ENCODE measurements at regions not wholly inside any gene's neighbourhood (a gene's known extent, or its start where the extent isn't known, plus 50 kb on each side); places are given as distances from the start of the nearest gene placed in this dataset.

DNA sequence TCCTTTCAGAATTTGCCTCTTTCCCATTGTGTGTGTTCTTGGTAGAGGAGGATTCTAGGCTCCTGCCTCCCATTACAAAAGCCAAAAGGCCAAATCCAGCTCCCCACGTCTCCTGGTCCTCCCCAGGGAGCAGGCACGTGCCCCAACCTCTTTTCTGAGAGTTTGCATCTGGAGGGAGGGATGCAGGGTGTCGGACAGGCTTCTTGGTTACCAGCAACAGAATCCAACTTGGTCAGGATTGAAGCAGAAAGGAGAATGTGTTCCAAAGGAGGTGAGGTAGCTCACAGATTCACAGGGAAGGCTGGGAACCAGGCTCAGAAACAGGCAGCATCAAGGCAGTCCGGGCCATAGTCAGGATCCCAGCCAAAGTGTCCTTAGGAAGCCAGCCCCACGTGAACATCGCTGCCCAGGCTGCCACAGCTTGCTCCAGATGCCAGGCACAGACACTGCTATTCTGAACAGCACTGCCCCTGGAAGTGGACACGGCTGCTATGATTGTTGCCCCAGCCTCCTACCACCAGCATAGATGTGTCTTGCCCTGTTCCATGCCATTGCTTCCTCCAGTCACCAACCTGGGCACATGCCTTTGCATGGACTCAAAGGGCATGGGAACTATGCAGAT lies 264.2 kb upstream of the ZMIZ1 start:
- Histone ChIP-seq H3K27me3 (ENCODE audit: insufficient read depth, insufficient read length) (peaks cover 30% of the 10 kb centered on the region), H3K4me3 (ENCODE audit: insufficient read length, low read depth) (no peak overlapping the region), H3K9ac (ENCODE audit: insufficient read length, low read depth) (no peak overlapping the region), H3K36me3 (ENCODE audit: insufficient read depth, insufficient read length, low read length) (no peaks in the 10 kb centered on the region), H3K9me3 (ENCODE audit: insufficient read depth, low read length) (no peaks in the 10 kb centered on the region), H3K4me1 (ENCODE audit: insufficient read depth, insufficient read length) (peaks cover 2% of the 10 kb centered on the region)
- DNase-seq (ENCODE audit: low read depth, low spot score), result no peak
- TF ChIP-seq ZNF274 (IDR thresholded peaks at IDR 0.05; ENCODE audit: low read depth, low read length), result no peak
- no peak for TF ChIP-seq SUZ12 (IDR thresholded peaks at IDR 0.05; ENCODE audit: extremely low read depth, insufficient read depth, insufficient read length)
- TF ChIP-seq YY1 (IDR thresholded peaks at IDR 0.05; ENCODE audit: insufficient read depth, insufficient read length), result no peak

DNA sequence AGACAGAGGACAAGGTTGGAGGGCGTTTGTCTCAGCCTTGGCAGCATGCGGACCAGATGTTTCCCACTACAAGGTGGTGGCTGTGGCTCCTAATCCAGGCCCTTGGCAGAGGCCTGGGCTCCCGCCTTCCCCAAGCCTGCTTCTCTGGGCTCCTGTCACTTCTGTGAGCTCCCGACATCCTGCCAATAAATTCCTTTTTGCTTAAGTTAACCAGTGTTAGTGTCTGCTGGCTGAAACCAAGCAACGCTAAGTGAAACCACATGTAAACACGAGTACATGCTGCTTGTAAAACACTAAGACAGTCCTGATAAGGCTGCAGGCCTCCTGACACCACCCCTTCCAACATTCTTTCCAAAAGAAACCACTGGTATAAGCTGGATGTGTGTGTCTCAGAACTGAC lies 263.6 kb upstream of the ZMIZ1 start:
- Histone ChIP-seq H3K4me1 (ENCODE audit: insufficient read depth, insufficient read length) (peaks cover 2% of the 10 kb centered on the region), H3K9ac (ENCODE audit: insufficient read length, low read depth) (no peak overlapping the region), H3K4me3 (ENCODE audit: insufficient read length, low read depth) (no peak overlapping the region), H3K27me3 (ENCODE audit: insufficient read depth, insufficient read length) (peaks cover 24% of the 10 kb centered on the region), H3K9me3 (ENCODE audit: insufficient read depth, low read length) (no peaks in the 10 kb centered on the region), H3K36me3 (ENCODE audit: insufficient read depth, insufficient read length, low read length) (no peaks in the 10 kb centered on the region)
- TF ChIP-seq SUZ12 (IDR thresholded peaks at IDR 0.05; ENCODE audit: extremely low read depth, insufficient read depth, insufficient read length), result no peak
- no peak for TF ChIP-seq ZNF274 (IDR thresholded peaks at IDR 0.05; ENCODE audit: low read depth, low read length)
- no peak for TF ChIP-seq YY1 (IDR thresholded peaks at IDR 0.05; ENCODE audit: insufficient read depth, insufficient read length)
- no peak for DNase-seq (ENCODE audit: low read depth, low spot score)

GRCh38 chr10:78806681-78807221 lies 262.0 kb upstream of the ZMIZ1 start:
- H3K4me3 ChIP-seq (ENCODE audit: insufficient read length, low read depth), result no peak overlapping the region
- no peak for TF ChIP-seq SUZ12 (IDR thresholded peaks at IDR 0.05; ENCODE audit: extremely low read depth, insufficient read depth, insufficient read length)
- TF ChIP-seq YY1 (IDR thresholded peaks at IDR 0.05; ENCODE audit: insufficient read depth, insufficient read length), result no peak
- TF ChIP-seq ZNF274 (IDR thresholded peaks at IDR 0.05; ENCODE audit: low read depth, low read length), result no peak
- no peaks in the 10 kb centered on the region for H3K36me3 ChIP-seq (ENCODE audit: insufficient read depth, insufficient read length, low read length)
- DNase-seq (ENCODE audit: low read depth, low spot score), result no peak
- H3K9ac ChIP-seq (ENCODE audit: insufficient read length, low read depth), result no peak overlapping the region
- peaks cover 26% of the 10 kb centered on the region for H3K27me3 ChIP-seq (ENCODE audit: insufficient read depth, insufficient read length)
- peaks cover 2% of the 10 kb centered on the region for H3K4me1 ChIP-seq (ENCODE audit: insufficient read depth, insufficient read length)
- H3K9me3 ChIP-seq (ENCODE audit: insufficient read depth, low read length), result no peaks in the 10 kb centered on the region

DNA sequence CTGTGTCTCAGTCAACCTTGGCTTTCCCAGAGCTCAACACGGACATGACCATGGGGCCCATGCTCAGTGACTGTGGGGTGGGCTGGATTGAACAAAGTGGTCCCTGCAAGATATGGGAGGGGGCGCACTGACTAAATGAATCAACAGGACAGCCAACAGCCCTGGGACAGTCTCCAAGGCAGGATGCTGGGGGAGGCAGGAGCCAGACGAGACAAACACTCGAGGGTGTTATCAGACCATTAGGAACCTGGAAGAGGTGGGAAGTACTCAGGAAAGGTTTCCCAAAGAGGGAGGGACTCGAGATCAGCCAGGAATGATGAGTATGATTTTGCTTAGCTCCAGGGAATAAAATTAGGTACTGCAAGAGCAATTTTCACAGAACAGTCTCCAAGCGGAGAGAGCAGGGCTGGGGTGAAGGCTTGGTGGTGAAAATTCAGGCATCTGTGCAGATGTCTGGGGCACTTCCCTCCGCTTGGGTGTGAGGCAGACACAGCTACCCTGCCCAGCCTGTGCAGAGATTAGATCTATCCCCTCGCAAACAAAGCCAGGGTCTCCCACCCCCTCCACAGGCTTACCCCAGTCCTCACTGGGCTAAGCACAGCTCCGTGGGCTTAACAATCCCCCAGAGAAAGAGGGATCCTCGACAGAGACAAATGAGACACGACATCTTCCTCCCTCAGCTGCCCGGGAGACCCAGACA lies 261.1 kb upstream of the ZMIZ1 start:
- Histone ChIP-seq H3K9me3 (ENCODE audit: insufficient read depth, low read length) (no peaks in the 10 kb centered on the region), H3K27me3 (ENCODE audit: insufficient read depth, insufficient read length) (peaks cover 24% of the 10 kb centered on the region), H3K9ac (ENCODE audit: insufficient read length, low read depth) (no peak overlapping the region), H3K4me1 (ENCODE audit: insufficient read depth, insufficient read length) (peaks cover 2% of the 10 kb centered on the region), H3K4me3 (ENCODE audit: insufficient read length, low read depth) (no peak overlapping the region), H3K36me3 (ENCODE audit: insufficient read depth, insufficient read length, low read length) (no peaks in the 10 kb centered on the region)
- TF ChIP-seq ZNF274 (IDR thresholded peaks at IDR 0.05; ENCODE audit: low read depth, low read length) (no peak), SUZ12 (IDR thresholded peaks at IDR 0.05; ENCODE audit: extremely low read depth, insufficient read depth, insufficient read length) (no peak), YY1 (IDR thresholded peaks at IDR 0.05; ENCODE audit: insufficient read depth, insufficient read length) (no peak)
- no peak for DNase-seq (ENCODE audit: low read depth, low spot score)

DNA sequence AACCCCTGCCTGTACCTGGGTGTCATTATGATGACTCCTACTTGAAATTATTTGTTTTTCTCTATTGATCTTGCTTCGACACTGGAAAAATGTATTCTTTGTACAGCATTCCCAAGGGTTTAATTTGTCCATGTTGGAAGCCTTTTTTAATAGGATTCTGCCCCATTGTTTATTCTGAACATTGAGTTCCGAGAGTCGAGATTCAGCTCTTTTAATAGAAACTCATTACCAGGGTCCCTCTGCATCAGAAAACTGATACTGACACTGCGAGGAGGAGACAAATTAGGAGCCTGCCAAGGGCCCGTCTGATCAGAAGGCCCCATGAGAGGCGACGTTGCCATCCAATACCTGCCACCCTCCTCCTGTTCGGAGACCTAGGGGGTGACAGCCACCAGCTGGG lies 260.5 kb upstream of the ZMIZ1 start:
- no peaks in the 10 kb centered on the region for H3K9me3 ChIP-seq (ENCODE audit: insufficient read depth, low read length)
- no peak for DNase-seq (ENCODE audit: low read depth, low spot score)

DNA sequence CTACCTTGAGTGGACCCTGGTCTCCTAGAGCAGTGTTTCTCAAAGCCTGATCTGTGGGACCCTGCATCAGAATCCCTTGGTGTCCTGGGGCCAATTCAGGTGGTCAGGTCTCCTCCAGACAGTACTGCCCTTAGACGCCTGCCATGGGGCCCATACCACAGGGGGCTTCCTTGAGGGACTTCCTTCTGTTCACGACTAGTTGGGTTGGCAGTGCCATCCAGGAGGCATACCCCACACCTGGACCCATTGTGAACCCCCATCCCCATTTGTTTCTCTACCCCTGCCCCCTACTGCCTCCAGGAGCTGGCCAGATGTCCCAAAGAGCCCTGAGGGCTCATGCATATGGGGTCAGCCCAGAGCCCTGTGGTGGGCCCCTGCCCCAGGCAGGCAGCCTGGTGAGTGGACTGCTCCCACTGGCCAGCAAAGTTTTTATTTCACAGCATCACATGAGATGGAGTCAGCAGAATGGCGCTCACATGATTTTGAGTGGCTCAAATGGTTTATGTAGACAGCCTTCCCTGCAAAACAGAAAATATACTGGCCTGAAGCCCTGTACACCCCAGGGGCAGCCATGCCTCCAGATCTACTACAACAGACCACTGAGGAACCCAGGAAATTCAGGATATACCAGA lies 259.9 kb upstream of the ZMIZ1 start:
- H3K4me3 ChIP-seq (ENCODE audit: insufficient read length, low read depth), result no peak overlapping the region
- H3K9ac ChIP-seq (ENCODE audit: insufficient read length, low read depth), result no peak overlapping the region
- peaks cover 25% of the 10 kb centered on the region for H3K27me3 ChIP-seq (ENCODE audit: insufficient read depth, insufficient read length)
- H3K36me3 ChIP-seq (ENCODE audit: insufficient read depth, insufficient read length, low read length), result no peaks in the 10 kb centered on the region
- peaks cover 2% of the 10 kb centered on the region for H3K4me1 ChIP-seq (ENCODE audit: insufficient read depth, insufficient read length)
- DNase-seq (ENCODE audit: low read depth, low spot score), result no peak
- H3K9me3 ChIP-seq (ENCODE audit: insufficient read depth, low read length), result no peaks in the 10 kb centered on the region
- TF ChIP-seq SUZ12 (IDR thresholded peaks at IDR 0.05; ENCODE audit: extremely low read depth, insufficient read depth, insufficient read length) (no peak), YY1 (IDR thresholded peaks at IDR 0.05; ENCODE audit: insufficient read depth, insufficient read length) (no peak), ZNF274 (IDR thresholded peaks at IDR 0.05; ENCODE audit: low read depth, low read length) (no peak)

More for the DNA sequence above, 260.5 kb upstream of the ZMIZ1 start:
- Histone ChIP-seq H3K27me3 (ENCODE audit: insufficient read depth, insufficient read length) (peaks cover 28% of the 10 kb centered on the region), H3K36me3 (ENCODE audit: insufficient read depth, insufficient read length, low read length) (no peaks in the 10 kb centered on the region), H3K4me1 (ENCODE audit: insufficient read depth, insufficient read length) (peaks cover 2% of the 10 kb centered on the region), H3K4me3 (ENCODE audit: insufficient read length, low read depth) (no peak overlapping the region), H3K9ac (ENCODE audit: insufficient read length, low read depth) (no peak overlapping the region)
- TF ChIP-seq YY1 (IDR thresholded peaks at IDR 0.05; ENCODE audit: insufficient read depth, insufficient read length) (no peak), ZNF274 (IDR thresholded peaks at IDR 0.05; ENCODE audit: low read depth, low read length) (no peak), SUZ12 (IDR thresholded peaks at IDR 0.05; ENCODE audit: extremely low read depth, insufficient read depth, insufficient read length) (no peak)

DNA sequence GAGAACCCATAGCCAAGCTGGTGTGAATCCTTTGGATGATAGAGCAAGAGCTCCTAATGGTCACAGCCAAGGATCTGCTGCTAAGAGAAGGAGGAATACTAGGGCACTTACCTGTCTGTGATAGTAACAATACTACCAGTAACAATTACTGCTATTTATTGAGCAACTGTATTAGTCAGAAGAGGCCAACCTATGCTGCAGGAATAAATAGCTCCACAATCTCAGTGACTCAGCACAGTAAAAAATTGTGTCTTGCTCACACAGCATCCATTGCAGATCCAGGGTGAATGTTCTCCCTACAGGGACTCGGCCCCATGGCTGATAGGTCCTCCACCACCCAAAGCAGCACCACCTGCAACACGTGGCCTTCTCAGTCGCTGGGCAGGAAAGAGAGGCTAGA lies 257.6 kb upstream of the ZMIZ1 start:
- H3K4me3 ChIP-seq (ENCODE audit: insufficient read length, low read depth), result no peak overlapping the region
- H3K9ac ChIP-seq (ENCODE audit: insufficient read length, low read depth), result no peak overlapping the region
- DNase-seq (ENCODE audit: low read depth, low spot score), result no peak
- H3K9me3 ChIP-seq (ENCODE audit: insufficient read depth, low read length), result no peaks in the 10 kb centered on the region
- H3K4me1 ChIP-seq (ENCODE audit: insufficient read depth, insufficient read length), result peaks cover 2% of the 10 kb centered on the region
- H3K27me3 ChIP-seq (ENCODE audit: insufficient read depth, insufficient read length), result peaks cover 19% of the 10 kb centered on the region
- no peaks in the 10 kb centered on the region for H3K36me3 ChIP-seq (ENCODE audit: insufficient read depth, insufficient read length, low read length)
- no peak for TF ChIP-seq ZNF274 (IDR thresholded peaks at IDR 0.05; ENCODE audit: low read depth, low read length)
- TF ChIP-seq SUZ12 (IDR thresholded peaks at IDR 0.05; ENCODE audit: extremely low read depth, insufficient read depth, insufficient read length), result no peak
- no peak for TF ChIP-seq YY1 (IDR thresholded peaks at IDR 0.05; ENCODE audit: insufficient read depth, insufficient read length)
